ENCODE measurements at regions not wholly inside any gene's neighbourhood (a gene's known extent, or its start where the extent isn't known, plus 50 kb on each side); places are given as distances from the start of the nearest gene placed in this dataset.

GRCh38 chr19:33933931-33934330 lies 137.3 kb downstream of the KCTD15 start:
- Histone ChIP-seq H3K9me2 (replicated peaks; ENCODE audit: control insufficient read depth, low read length) (no peaks in the 10 kb centered on the region), H3K4me3 (ENCODE audit: low read length) (no peak overlapping the region), H3K79me2 (ENCODE audit: control insufficient read depth, low read length) (no peaks in the 10 kb centered on the region), H3K4me2 (ENCODE audit: low read length) (no peak overlapping the region), H3K4me1 (ENCODE audit: control insufficient read depth, low read length) (no peaks in the 10 kb centered on the region), H4K20me1 (ENCODE audit: control insufficient read depth, insufficient read depth, low read depth, low read length) (no peaks in the 10 kb centered on the region), H3F3A (ENCODE audit: control insufficient read depth, insufficient read depth) (no peaks in the 10 kb centered on the region), H3K36me3 (ENCODE audit: control insufficient read depth, low read length) (no peaks in the 10 kb centered on the region), H3K27ac (ENCODE audit: low read depth, low read length) (no peak overlapping the region), H3K9me3 (ENCODE audit: control insufficient read depth, insufficient read depth, low read length) (no peaks in the 10 kb centered on the region), H3K27me3 (ENCODE audit: control insufficient read depth, low read length) (no peaks in the 10 kb centered on the region)
- no peak for TF ChIP-seq EZH2phosphoT487 (IDR thresholded peaks at IDR 0.05; ENCODE audit: borderline replicate concordance, low read length)
- TF ChIP-seq, protein P1, sequence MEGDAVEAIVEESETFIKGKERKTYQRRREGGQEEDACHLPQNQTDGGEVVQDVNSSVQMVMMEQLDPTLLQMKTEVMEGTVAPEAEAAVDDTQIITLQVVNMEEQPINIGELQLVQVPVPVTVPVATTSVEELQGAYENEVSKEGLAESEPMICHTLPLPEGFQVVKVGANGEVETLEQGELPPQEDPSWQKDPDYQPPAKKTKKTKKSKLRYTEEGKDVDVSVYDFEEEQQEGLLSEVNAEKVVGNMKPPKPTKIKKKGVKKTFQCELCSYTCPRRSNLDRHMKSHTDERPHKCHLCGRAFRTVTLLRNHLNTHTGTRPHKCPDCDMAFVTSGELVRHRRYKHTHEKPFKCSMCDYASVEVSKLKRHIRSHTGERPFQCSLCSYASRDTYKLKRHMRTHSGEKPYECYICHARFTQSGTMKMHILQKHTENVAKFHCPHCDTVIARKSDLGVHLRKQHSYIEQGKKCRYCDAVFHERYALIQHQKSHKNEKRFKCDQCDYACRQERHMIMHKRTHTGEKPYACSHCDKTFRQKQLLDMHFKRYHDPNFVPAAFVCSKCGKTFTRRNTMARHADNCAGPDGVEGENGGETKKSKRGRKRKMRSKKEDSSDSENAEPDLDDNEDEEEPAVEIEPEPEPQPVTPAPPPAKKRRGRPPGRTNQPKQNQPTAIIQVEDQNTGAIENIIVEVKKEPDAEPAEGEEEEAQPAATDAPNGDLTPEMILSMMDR (IDR thresholded peaks at IDR 0.05; ENCODE audit: low read depth, low read length, poor library complexity, severe bottlenecking), result no peak

DNA sequence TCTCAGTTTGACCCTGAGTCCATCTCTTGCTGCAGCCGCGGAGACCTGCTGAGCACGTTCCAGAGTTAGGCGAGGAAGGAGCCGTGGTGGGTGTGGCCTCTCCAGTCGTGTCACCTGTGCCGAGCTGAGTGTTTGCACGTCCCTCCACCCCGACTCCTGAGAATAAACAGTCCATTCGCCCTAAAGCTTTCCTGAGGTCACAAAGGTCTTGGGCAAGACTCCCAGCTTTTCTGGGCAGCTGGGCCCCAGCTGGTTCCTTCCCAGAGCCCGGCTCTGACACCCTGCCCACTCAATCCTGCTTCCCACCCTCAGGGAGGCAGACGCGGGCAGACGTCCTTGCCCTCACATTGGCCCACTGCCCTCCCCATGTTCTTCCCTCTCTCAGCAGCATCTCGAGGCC lies 142.2 kb downstream of the KCTD15 start:
- Histone ChIP-seq H3K9me2 (replicated peaks; ENCODE audit: control insufficient read depth, low read length) (no peaks in the 10 kb centered on the region), H3F3A (ENCODE audit: control insufficient read depth, insufficient read depth) (no peaks in the 10 kb centered on the region), H3K27me3 (ENCODE audit: control insufficient read depth, low read length) (no peaks in the 10 kb centered on the region), H4K20me1 (ENCODE audit: control insufficient read depth, insufficient read depth, low read depth, low read length) (no peaks in the 10 kb centered on the region), H3K4me2 (ENCODE audit: low read length) (no peak overlapping the region), H3K4me3 (ENCODE audit: low read length) (no peak overlapping the region), H3K4me1 (ENCODE audit: control insufficient read depth, low read length) (no peaks in the 10 kb centered on the region), H3K36me3 (ENCODE audit: control insufficient read depth, low read length) (no peaks in the 10 kb centered on the region), H3K79me2 (ENCODE audit: control insufficient read depth, low read length) (no peaks in the 10 kb centered on the region), H3K27ac (ENCODE audit: low read depth, low read length) (no peak overlapping the region), H3K9me3 (ENCODE audit: control insufficient read depth, insufficient read depth, low read length) (no peaks in the 10 kb centered on the region)
- TF ChIP-seq, protein P1 (IDR thresholded peaks at IDR 0.05; ENCODE audit: low read depth, low read length, poor library complexity, severe bottlenecking), result no peak
- TF ChIP-seq EZH2phosphoT487 (IDR thresholded peaks at IDR 0.05; ENCODE audit: borderline replicate concordance, low read length), result no peak

DNA sequence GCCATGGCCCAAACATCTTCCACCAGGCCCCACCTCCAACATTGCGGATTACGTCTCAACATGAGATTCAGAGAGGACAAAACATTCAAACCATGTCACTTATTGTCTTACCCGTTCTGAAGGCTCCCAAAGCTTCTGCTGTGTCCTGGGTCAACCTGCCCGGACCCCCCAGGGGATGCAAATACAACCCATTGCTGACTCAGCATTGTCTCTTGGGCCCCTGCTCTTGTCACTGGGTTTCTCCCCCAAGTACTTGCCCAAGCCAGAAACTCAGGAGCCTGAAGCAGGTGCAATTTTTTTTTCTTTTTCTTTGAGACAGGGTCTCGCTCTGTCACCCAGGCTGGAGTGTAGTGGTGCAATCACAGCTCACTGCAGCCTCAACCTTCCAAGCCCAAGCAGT lies 144.5 kb downstream of the KCTD15 start:
- no peaks in the 10 kb centered on the region for H3K79me2 ChIP-seq (ENCODE audit: control insufficient read depth, low read length)
- no peaks in the 10 kb centered on the region for H4K20me1 ChIP-seq (ENCODE audit: control insufficient read depth, insufficient read depth, low read depth, low read length)
- H3K27ac ChIP-seq (ENCODE audit: low read depth, low read length), result no peak overlapping the region
- no peaks in the 10 kb centered on the region for H3F3A ChIP-seq (ENCODE audit: control insufficient read depth, insufficient read depth)
- no peaks in the 10 kb centered on the region for H3K27me3 ChIP-seq (ENCODE audit: control insufficient read depth, low read length)
- H3K4me3 ChIP-seq (ENCODE audit: low read length), result no peak overlapping the region
- H3K4me2 ChIP-seq (ENCODE audit: low read length), result no peak overlapping the region
- no peaks in the 10 kb centered on the region for H3K36me3 ChIP-seq (ENCODE audit: control insufficient read depth, low read length)
- H3K4me1 ChIP-seq (ENCODE audit: control insufficient read depth, low read length), result no peaks in the 10 kb centered on the region
- no peaks in the 10 kb centered on the region for H3K9me2 ChIP-seq (replicated peaks; ENCODE audit: control insufficient read depth, low read length)
- H3K9me3 ChIP-seq (ENCODE audit: control insufficient read depth, insufficient read depth, low read length), result no peaks in the 10 kb centered on the region
- TF ChIP-seq, protein P1 (IDR thresholded peaks at IDR 0.05; ENCODE audit: low read depth, low read length, poor library complexity, severe bottlenecking), result no peak
- TF ChIP-seq EZH2phosphoT487 (IDR thresholded peaks at IDR 0.05; ENCODE audit: borderline replicate concordance, low read length), result no peak
